NCI-H1694 (cell line): ENCODE measurements at regions not wholly inside any gene's neighbourhood (a gene's known extent, or its start where the extent isn't known, plus 50 kb on each side); places are given as distances from the start of the nearest gene placed in this dataset.

Experiments used
- DNase-seq: peaks from one replicate; lab custom pipeline; 2025; lab: John Stamatoyannopoulos, UW

- DNase-seq, result no peak
Observed at GRCh38 chr10:4733150-4733842, 92.7 kb upstream of the AKR1E2 start.

DNA sequence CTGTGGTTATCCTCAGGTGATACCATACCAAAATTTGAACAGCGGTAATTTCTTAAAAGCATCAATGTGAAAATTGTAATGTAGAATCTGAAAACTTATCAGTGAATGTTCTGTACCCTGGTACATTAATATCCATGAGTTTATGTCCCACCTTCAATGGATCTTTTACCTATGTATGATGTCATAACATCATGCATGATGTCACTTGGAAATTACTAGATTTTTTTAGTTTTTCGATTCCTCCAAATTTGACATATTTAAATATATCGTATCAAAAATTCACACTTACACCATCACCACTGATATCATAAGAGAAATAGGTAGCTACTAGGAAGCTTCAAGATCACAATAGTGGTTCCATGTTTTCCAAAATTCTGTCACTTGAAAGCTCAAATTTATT is 95.0 kb upstream of the AKR1E2 start:
- no peak for DNase-seq

- no peak for DNase-seq
Observed at GRCh38 chr10:4725917-4726606, 99.9 kb upstream of the AKR1E2 start.

DNA sequence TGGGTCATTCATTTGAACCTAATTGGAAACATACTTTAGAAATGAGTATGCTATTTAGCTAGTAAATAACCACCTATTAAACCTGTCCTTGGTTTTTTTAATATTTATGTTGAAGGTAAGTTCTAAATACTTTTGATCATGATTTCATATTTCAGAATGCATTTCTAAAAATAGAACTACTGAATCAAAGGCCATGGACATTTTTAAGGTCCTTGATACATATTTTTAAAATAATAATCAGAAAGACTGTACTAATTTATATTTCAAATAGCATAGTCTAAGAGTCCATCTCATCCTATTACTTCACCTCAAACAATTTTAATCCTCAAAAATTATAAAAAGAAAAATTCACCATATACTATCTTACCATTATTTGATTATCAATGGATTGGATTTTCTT is 102.1 kb upstream of the AKR1E2 start:
- no peak for DNase-seq

DNA sequence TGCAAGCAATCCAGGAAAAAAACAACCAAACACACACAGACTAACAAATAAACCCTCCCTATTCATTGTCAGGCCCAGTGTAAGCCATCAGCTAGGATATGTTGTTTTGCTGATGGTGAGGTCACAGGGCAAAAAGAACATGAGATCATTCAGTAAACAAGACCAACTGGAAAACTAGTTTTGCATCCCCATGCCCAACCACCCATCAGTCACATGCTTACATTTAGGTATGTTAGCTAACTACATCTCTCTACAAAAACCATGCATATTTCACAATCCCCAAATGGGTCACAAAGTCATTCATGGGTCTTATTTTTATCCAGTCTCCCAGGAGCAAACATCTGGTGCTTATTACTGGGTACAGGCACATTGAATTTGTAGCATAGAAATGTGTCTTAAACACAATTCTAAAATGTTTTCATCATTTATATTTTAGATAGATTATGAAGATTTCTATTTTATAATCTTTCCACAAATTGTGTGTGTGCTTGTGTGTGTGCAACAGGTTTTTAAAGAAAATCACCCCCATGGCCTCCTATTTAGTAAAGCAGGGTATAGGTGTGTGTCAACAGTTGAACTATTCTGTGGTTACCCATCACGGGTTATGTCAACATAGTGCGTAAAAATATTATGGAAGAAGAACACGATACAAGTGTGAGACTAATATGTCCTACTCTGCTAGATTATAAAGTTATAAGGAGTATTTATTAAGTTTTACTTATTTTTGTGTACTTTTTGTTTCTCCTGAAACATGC is 103.8 kb upstream of the AKR1E2 start:
- no peak for DNase-seq

- no peak for DNase-seq
Observed at GRCh38 chr10:4720463-4720862, 105.5 kb upstream of the AKR1E2 start.

DNA sequence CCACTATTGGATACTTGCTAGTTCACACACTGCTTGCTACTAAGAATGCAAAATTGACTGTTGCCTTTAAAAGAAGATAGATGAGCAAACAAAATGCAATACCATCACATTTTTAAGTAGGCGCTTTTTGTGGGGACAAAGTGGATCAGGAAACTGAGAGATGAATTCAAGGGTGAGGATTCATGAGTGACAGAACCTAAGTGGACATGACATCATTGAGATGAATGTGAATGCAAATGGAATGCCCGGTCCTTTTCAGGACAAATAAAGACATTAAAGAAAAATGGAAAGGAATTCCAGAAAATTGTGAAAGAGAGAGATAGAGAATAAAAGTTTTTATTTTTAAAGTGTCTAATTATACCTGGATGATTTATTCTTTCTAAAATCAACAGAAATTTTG is 106.3 kb upstream of the AKR1E2 start:
- DNase-seq, result no peak

DNA sequence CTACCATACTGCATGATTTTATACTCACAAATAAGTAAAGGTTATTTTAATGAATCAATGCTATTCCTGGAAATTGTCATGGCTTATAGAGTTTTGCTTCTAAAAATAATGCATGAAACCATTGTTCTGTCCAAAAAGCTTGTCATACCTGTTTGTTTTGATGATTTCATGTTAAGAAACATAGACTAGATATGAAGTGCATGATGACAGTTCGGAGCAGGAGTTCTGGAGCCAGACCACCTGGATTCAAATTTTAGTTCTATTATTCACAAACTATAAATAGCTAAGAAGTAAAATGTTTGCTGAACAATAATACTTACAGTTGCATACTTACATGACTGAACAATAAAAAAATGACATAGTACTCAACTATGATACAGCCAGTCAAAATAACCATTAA is 107.0 kb upstream of the AKR1E2 start:
- no peak for DNase-seq

DNA sequence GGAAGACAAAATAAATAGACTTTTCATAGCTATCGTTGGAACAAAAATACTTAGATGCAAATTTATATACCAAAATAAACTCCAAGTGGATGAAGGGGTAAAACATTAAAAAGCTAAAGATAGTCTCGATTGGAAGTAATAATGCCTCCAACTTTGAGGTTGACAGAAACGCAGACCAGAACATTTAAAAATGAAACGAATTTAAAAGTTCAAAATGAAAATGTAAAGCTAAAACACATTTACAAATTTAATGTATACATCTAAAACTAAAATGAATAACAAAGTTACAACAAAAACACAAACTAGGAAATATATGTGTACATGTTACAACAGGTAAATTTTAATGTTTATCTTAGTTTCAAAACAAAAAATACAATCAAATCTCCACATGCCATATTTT is 107.5 kb upstream of the AKR1E2 start:
- DNase-seq, result no peak

GRCh38 chr10:4717670-4718069 is 108.3 kb upstream of the AKR1E2 start:
- no peak for DNase-seq

DNA sequence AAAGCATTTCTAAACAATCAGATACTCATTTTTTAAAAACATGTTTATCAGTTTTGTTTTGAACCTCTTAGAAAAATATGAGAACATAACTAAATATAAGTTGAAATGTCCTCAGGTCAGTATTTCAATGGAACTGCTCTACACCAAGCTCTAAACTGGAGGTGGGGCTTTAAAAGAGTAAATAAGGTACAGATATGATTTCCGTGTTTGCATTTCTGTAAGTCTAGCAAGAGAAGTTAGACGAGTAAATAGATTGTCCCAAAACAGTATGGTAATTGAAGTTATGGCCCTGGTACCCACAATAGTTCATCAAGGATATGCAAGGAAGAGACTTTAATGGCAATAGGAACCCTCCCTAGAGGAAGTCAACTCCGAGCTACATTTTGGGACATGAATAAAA is 115.1 kb upstream of the AKR1E2 start:
- no peak for DNase-seq

GRCh38 chr10:4708123-4708759 is 117.8 kb upstream of the AKR1E2 start:
- DNase-seq, result no peak

DNA sequence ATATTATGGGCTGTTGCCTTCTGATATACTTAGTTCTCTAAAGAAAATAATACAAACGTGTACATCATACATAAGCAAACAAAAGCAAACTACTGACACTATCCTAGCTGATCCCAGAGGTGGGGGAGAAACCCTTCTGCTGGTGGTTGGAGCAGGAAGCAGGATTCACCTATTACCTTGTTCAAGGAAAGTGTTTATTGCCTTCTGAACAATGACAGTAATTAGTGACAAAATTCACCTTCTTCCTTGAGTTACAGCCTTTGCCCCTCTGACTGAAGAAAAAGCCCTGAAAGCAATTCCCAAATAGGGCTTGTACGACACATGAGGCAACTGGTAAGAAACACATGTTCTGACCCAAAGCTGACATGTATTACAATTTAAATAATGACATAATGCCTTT is 118.8 kb upstream of the AKR1E2 start:
- no peak for DNase-seq

GRCh38 chr10:4704034-4704545 is 121.9 kb upstream of the AKR1E2 start:
- DNase-seq, result no peak

GRCh38 chr10:4701016-4701415 is 125.0 kb upstream of the AKR1E2 start:
- DNase-seq, result no peak

- no peak for DNase-seq
Observed at GRCh38 chr10:4699950-4700730, 125.9 kb upstream of the AKR1E2 start.

- no peak for DNase-seq
Observed at GRCh38 chr10:4698075-4698474, 127.9 kb upstream of the AKR1E2 start.

GRCh38 chr10:4696186-4696585 is 129.8 kb upstream of the AKR1E2 start:
- no peak for DNase-seq

GRCh38 chr10:4693967-4694366 is 132.0 kb upstream of the AKR1E2 start:
- DNase-seq, result no peak

DNA sequence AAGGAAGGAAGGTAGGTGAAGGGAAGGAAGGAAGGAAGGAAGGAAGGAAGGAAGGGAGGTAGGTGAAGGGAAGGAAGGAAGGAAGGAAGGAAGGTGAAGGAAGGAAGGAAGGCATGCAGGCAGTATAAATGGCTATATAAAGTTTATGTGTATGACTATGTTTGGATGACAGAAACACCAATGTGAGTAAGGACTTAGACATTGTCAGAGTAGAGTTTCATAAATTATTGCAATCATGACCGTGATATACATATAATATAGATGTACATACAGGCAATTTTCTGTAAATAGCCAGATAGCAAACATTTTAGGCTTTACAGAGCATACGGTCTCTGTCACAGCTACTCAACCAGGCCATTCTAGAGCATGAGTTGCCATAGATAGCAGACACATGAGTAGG is 133.8 kb upstream of the AKR1E2 start:
- DNase-seq, result no peak

- DNase-seq, result no peak
Observed at GRCh38 chr10:4691776-4692175, 134.2 kb upstream of the AKR1E2 start.

- DNase-seq, result no peak
Observed at GRCh38 chr10:4691301-4691700, 134.7 kb upstream of the AKR1E2 start.
